H1 (cell line): ENCODE measurements at regions not wholly inside any gene's neighbourhood (a gene's known extent, or its start where the extent isn't known, plus 50 kb on each side); places are given as distances from the start of the nearest gene placed in this dataset.

Experiments
- CTCF ChIA-PET: fragments of 300-600 bp; sonication (Branson Sonifier 250); formaldehyde crosslinking; loops from one replicate; lab custom pipeline; 2021; ENCODE audit not compliant: partially characterized antibody; lab: Charles Lee
- POLR2A ChIA-PET: fragments of 300-600 bp; sonication (Branson Sonifier 250); formaldehyde crosslinking; loops from one replicate; lab custom pipeline; 2021; ENCODE audit warnings: inconsistent platforms; ENCODE audit not compliant: partially characterized antibody; lab: Charles Lee
- DNase-seq, 2 experiments: peaks; one replicate each; pipeline versions ENCODE4 v3.0.0 to v3.0.0-alpha.2; 2010 to 2022; ENCODE audit warnings: low spot score in 2 of 2, low read depth in 1 of 2, mixed read lengths in 1 of 2
- FAIRE-seq: peaks from 2 replicates; lab custom pipeline; 2011; peaks lifted over from hg19 to GRCh38; lab: Jason Lieb, UNC
- H2AFZ ChIP-seq: 2 replicates; pipeline ENCODE4 v1.8.1; 2012; ENCODE audit warnings: low read length, inconsistent platforms
- H2AK5ac ChIP-seq: 2 replicates; pipeline ENCODE4 v1.6.1; 2013; ENCODE audit warnings: low read depth, low read length
- H2BK120ac ChIP-seq: replicated peaks from 2 replicates; pipeline ENCODE3; 2013; ENCODE audit warnings: low read depth, low read length, inconsistent platforms
- H2BK12ac ChIP-seq: 2 replicates; pipeline ENCODE4 v1.6.1; 2013; ENCODE audit warnings: low read depth, low read length
- H2BK15ac ChIP-seq: 2 replicates; pipeline ENCODE4 v1.6.1; 2013; ENCODE audit warnings: low read length
- H2BK20ac ChIP-seq: 2 replicates; pipeline ENCODE4 v1.6.1; 2013; ENCODE audit warnings: low read length
- H2BK5ac ChIP-seq: 2 replicates; pipeline ENCODE4 v1.6.1; 2013; ENCODE audit warnings: low read depth, low read length
- H3K14ac ChIP-seq: 2 replicates; pipeline ENCODE4 v1.6.1; 2013; ENCODE audit warnings: inconsistent platforms; ENCODE audit not compliant: insufficient read length
- H3K18ac ChIP-seq: 2 replicates; pipeline ENCODE4 v1.6.1; 2013; ENCODE audit warnings: low read length; ENCODE audit errors: extremely low read depth
- H3K23ac ChIP-seq: 2 replicates; pipeline ENCODE4 v1.6.1; 2013; ENCODE audit warnings: inconsistent platforms; ENCODE audit not compliant: insufficient read length
- H3K23me2 ChIP-seq: 2 replicates; pipeline ENCODE4 v1.6.1; 2013; ENCODE audit warnings: low read depth, low read length
- H3K27ac ChIP-seq: 2 replicates; pipeline ENCODE4 v1.6.1; 2011; ENCODE audit warnings: low read depth, low read length, inconsistent platforms
- H3K27me3 ChIP-seq, 4 experiments: replicated peaks in 1 of 4; 1 replicate in 1 of 4; 2 replicates in 3 of 4; pipeline versions ENCODE4 v1.6.1 to v1.8.1; 2011 to 2013; ENCODE audit warnings: low read length in 3 of 4, mild to moderate bottlenecking in 3 of 4, inconsistent platforms in 2 of 4, mixed read lengths in 2 of 4, moderate library complexity in 1 of 4; ENCODE audit not compliant: control insufficient read depth in 3 of 4, insufficient read depth in 3 of 4; ENCODE audit errors: extremely low read depth in 1 of 4
- H3K36me3 ChIP-seq, 4 experiments: 2 replicates each; pipeline versions ENCODE4 v1.6.1 to v1.8.1; 2011 to 2013; ENCODE audit warnings: mild to moderate bottlenecking in 4 of 4, low read length in 3 of 4, moderate library complexity in 2 of 4, control low read depth in 1 of 4, inconsistent platforms in 1 of 4; ENCODE audit not compliant: insufficient read depth in 4 of 4, control insufficient read depth in 2 of 4
- H3K4ac ChIP-seq: replicated peaks from 2 replicates; pipeline ENCODE3; 2013; ENCODE audit warnings: low read length, low read depth, mixed read lengths, inconsistent platforms; ENCODE audit not compliant: insufficient read length
- H3K4me1 ChIP-seq, 4 experiments: replicated peaks in 1 of 4; 1 replicate in 1 of 4; 2 replicates in 3 of 4; pipeline versions ENCODE4 v1.6.1 to v1.8.1; 2011 to 2013; ENCODE audit warnings: low read length in 3 of 4, inconsistent platforms in 2 of 4, mixed read lengths in 1 of 4; ENCODE audit not compliant: insufficient read depth in 4 of 4, control insufficient read depth in 3 of 4
- H3K4me2 ChIP-seq, 2 experiments: 2 replicates each; pipeline versions ENCODE4 v1.6.1 to v1.8.1; 2011 to 2013; ENCODE audit warnings: low read depth in 2 of 2, low read length in 2 of 2, control low read depth in 1 of 2, inconsistent platforms in 1 of 2, mild to moderate bottlenecking in 1 of 2; ENCODE audit not compliant: insufficient read depth in 1 of 2
- H3K4me3 ChIP-seq, 4 experiments: fragments of 200-600, 300-600 bp in 1 of 4; sonication (generic), shearing (Covaris generic), sonication (Bioruptor Twin) in 1 of 4; 2 replicates each; pipeline versions ENCODE4 v1.5.1 to v1.8.1; 2011 to 2016; ENCODE audit warnings: low read length in 4 of 4, low read depth in 3 of 4, control low read depth in 2 of 4, inconsistent platforms in 2 of 4, mild to moderate bottlenecking in 2 of 4, mixed read lengths in 1 of 4, moderate library complexity in 1 of 4; ENCODE audit not compliant: insufficient read depth in 2 of 4; ENCODE audit errors: extremely low read depth in 1 of 4
- H3K56ac ChIP-seq: replicated peaks from 2 replicates; pipeline ENCODE3; 2013; ENCODE audit warnings: low read depth, mild to moderate bottlenecking, mixed read lengths, low read length, inconsistent platforms; ENCODE audit not compliant: insufficient read length
- H3K79me1 ChIP-seq: 2 replicates; pipeline ENCODE4 v1.6.1; 2013; ENCODE audit warnings: low read depth, low read length, control low read depth
- H3K79me2 ChIP-seq, 2 experiments: 2 replicates each; pipeline versions ENCODE4 v1.6.1 to v1.8.1; 2012 to 2013; ENCODE audit warnings: low read length in 2 of 2, mild to moderate bottlenecking in 2 of 2, inconsistent platforms in 1 of 2; ENCODE audit not compliant: insufficient read depth in 2 of 2, control insufficient read depth in 1 of 2
- H3K9ac ChIP-seq, 4 experiments: replicated peaks in 1 of 4; 1 replicate in 1 of 4; 2 replicates in 3 of 4; pipeline versions ENCODE4 v1.6.1 to v1.8.1; 2011 to 2013; ENCODE audit warnings: low read depth in 3 of 4, low read length in 3 of 4, control low read depth in 2 of 4, mild to moderate bottlenecking in 2 of 4, moderate library complexity in 2 of 4, inconsistent platforms in 1 of 4; ENCODE audit errors: extremely low read depth in 1 of 4
- H3K9me3 ChIP-seq, 2 experiments: 2 replicates each; pipeline versions ENCODE4 v1.6.1 to v1.8.1; 2012 to 2013; ENCODE audit warnings: mild to moderate bottlenecking in 2 of 2, moderate library complexity in 2 of 2, control low read depth in 1 of 2, inconsistent platforms in 1 of 2, low read depth in 1 of 2, low read length in 1 of 2, mixed read lengths in 1 of 2; ENCODE audit not compliant: insufficient read depth in 2 of 2
- H4K20me1 ChIP-seq, 2 experiments: replicated peaks in 1 of 2; 2 replicates each; pipeline versions ENCODE3 to v1.8.1; 2011 to 2013; ENCODE audit warnings: inconsistent platforms in 2 of 2, low read length in 2 of 2, mild to moderate bottlenecking in 1 of 2; ENCODE audit not compliant: insufficient read depth in 2 of 2, control insufficient read depth in 1 of 2
- H4K5ac ChIP-seq: 2 replicates; pipeline ENCODE4 v1.6.1; 2013; ENCODE audit warnings: low read length, low read depth, mixed read lengths, inconsistent platforms; ENCODE audit not compliant: insufficient read length
- H4K8ac ChIP-seq: 2 replicates; pipeline ENCODE4 v1.8.0; 2013; ENCODE audit warnings: mild to moderate bottlenecking, moderate library complexity, low read length, inconsistent platforms; ENCODE audit not compliant: insufficient read depth; ENCODE audit errors: extremely low read depth
- H4K91ac ChIP-seq: replicated peaks from 2 replicates; pipeline ENCODE3; 2013; ENCODE audit warnings: low read length, mixed read lengths, inconsistent platforms; ENCODE audit not compliant: insufficient read length
- ASH2L ChIP-seq: fragments of 200-600, 300-600 bp; sonication (generic); IDR thresholded peaks from one replicate; pipeline ENCODE4 v1.7.1; 2017; ENCODE audit warnings: low read length
- BCL11A ChIP-seq, 2 experiments: IDR thresholded peaks; one replicate each; pipeline ENCODE4 v1.6.1; 2011; ENCODE audit warnings: low read depth in 2 of 2, low read length in 2 of 2, mild to moderate bottlenecking in 2 of 2
- CTBP2 ChIP-seq: IDR thresholded peaks from 2 replicates; pipeline ENCODE4 v1.7.0; 2011; ENCODE audit warnings: borderline replicate concordance, mild to moderate bottlenecking, moderate library complexity, mixed read lengths, low read length; ENCODE audit not compliant: insufficient read depth, insufficient read length
- KDM4A ChIP-seq: IDR thresholded peaks from one replicate; pipeline ENCODE4 v1.7.1; 2012; ENCODE audit warnings: low read depth, mild to moderate bottlenecking, moderate library complexity, low read length, inconsistent platforms; ENCODE audit not compliant: severe bottlenecking
- PHF8 ChIP-seq: fragments of 200-600 bp; sonication (generic); conservative IDR thresholded peaks from 2 replicates; pipeline ENCODE4 v1.7.1; 2012; ENCODE audit warnings: low read depth, mild to moderate bottlenecking, inconsistent platforms, low read length, moderate library complexity
- RFX5 ChIP-seq: IDR thresholded peaks from 2 replicates; pipeline ENCODE4 v1.6.1; 2011; ENCODE audit warnings: low read depth, low read length, improper control_type of control experiment, borderline replicate concordance
- RXRA ChIP-seq: IDR thresholded peaks from 2 replicates; pipeline ENCODE4 v1.6.1; 2011; ENCODE audit warnings: low read depth, mild to moderate bottlenecking, low read length, moderate library complexity; ENCODE audit not compliant: insufficient read depth
- SP1 ChIP-seq: IDR thresholded peaks from 2 replicates; pipeline ENCODE4 v1.6.1; 2011; ENCODE audit warnings: low read depth, low read length
- SP2 ChIP-seq: IDR thresholded peaks from 2 replicates; pipeline ENCODE4 v1.6.1; 2012; ENCODE audit warnings: mild to moderate bottlenecking, low read length, inconsistent platforms
- TCF12 ChIP-seq: IDR thresholded peaks from 2 replicates; pipeline ENCODE4 v1.6.1; 2011; ENCODE audit warnings: low read depth, mild to moderate bottlenecking, low read length
- WGBS, 2 experiments: shearing (Covaris generic) in 1 of 2; methylation state at CpG; one replicate each; pipeline versions ENCODE4 v1.1.6 to v1.1.7; 2013 to 2015; ENCODE audit warnings: low lambda C conversion rate in 2 of 2, mixed read lengths in 2 of 2, inconsistent platforms in 1 of 2, low coverage in 1 of 2, missing lambda C conversion rate in 1 of 2; ENCODE audit not compliant: insufficient replicate concordance in 2 of 2, insufficient coverage in 1 of 2, insufficient read length in 1 of 2; ENCODE audit errors: extremely low coverage in 1 of 2, missing lambda C conversion rate in 1 of 2; 5-methylcytosine and 5-hydroxymethylcytosine counted together
- TF ChIP-seq, protein P1 (sequence below): IDR thresholded peaks from 2 replicates; pipeline ENCODE4 v1.6.1; 2012; ENCODE audit warnings: inconsistent platforms
- TF ChIP-seq, protein P2 (sequence below), 3 experiments: IDR thresholded peaks; 1 replicate in 2 of 3; 2 replicates in 1 of 3; pipeline versions ENCODE4 v1.5.1 to v1.6.1; 2011; ENCODE audit warnings: low read length in 3 of 3, mild to moderate bottlenecking in 3 of 3, inconsistent platforms in 2 of 3, low read depth in 1 of 3, moderate library complexity in 1 of 3; ENCODE audit not compliant: insufficient read depth in 1 of 3; ENCODE audit errors: control extremely low read depth in 1 of 3

DNA sequence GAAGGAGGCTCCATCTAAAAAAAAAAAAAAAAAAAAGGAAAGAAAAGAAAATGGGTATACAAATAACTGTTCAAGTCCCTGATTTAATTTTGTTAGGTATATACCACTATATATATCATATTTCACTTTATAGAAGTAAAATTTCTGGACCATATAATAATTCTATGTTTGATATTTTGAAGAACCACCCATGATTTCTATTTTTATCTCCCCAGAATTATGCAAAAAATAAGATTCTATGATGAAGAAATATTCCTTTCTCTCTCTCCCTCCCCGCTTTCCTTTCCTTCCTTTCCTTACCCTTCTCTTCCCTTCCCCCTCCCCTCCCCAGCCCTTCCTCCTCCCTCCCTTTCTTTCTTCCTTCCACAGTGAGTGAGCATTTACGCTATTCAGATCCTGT lies 337.5 kb upstream of the SPANXN4 start:
- Histone ChIP-seq H2AK5ac (no peak overlapping the region), H2AFZ (no peak overlapping the region), H3K4ac (no peak overlapping the region), H3K79me1 (no peaks in the 10 kb centered on the region), H4K5ac (no peak overlapping the region), H3K4me1 (peaks cover 0 to 5% (median 0%) of the 10 kb centered on the region in 4 experiments; a peak in 1 of 7 replicates), H3K9me3 (no peaks in the 10 kb centered on the region), H3K23ac (no peak overlapping the region), H3K36me3 (no peaks in the 10 kb centered on the region), H3K4me3 (no peak overlapping the region), H4K91ac (no peak overlapping the region), H4K8ac (no peak overlapping the region), H3K56ac (no peak overlapping the region), H3K9ac (no peak overlapping the region), H2BK20ac (no peak overlapping the region), H2BK5ac (no peak overlapping the region), H4K20me1 (no peaks in the 10 kb centered on the region), H2BK120ac (no peak overlapping the region), H3K18ac (no peak overlapping the region), H3K23me2 (no peaks in the 10 kb centered on the region), H3K4me2 (no peak overlapping the region), H3K14ac (no peak overlapping the region), H2BK12ac (no peak overlapping the region), H3K27ac (no peak overlapping the region), H3K27me3 (no peaks in the 10 kb centered on the region), H3K79me2 (no peaks in the 10 kb centered on the region), H2BK15ac (no peak overlapping the region)
- TF ChIP-seq RXRA (no peak), BCL11A (IDR thresholded peaks at IDR 0.05; ENCODE audit: low read depth in 2 of 2, low read length in 2 of 2) (no peak), KDM4A (no peak), ASH2L (no peak), CTBP2 (no peak), SP1 (no peak), SP2 (no peak), TCF12 (no peak), RFX5 (no peak), PHF8 (no peak)
- TF ChIP-seq, protein P1, sequence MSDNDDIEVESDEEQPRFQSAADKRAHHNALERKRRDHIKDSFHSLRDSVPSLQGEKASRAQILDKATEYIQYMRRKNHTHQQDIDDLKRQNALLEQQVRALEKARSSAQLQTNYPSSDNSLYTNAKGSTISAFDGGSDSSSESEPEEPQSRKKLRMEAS = no peak
- TF ChIP-seq, protein P2, sequence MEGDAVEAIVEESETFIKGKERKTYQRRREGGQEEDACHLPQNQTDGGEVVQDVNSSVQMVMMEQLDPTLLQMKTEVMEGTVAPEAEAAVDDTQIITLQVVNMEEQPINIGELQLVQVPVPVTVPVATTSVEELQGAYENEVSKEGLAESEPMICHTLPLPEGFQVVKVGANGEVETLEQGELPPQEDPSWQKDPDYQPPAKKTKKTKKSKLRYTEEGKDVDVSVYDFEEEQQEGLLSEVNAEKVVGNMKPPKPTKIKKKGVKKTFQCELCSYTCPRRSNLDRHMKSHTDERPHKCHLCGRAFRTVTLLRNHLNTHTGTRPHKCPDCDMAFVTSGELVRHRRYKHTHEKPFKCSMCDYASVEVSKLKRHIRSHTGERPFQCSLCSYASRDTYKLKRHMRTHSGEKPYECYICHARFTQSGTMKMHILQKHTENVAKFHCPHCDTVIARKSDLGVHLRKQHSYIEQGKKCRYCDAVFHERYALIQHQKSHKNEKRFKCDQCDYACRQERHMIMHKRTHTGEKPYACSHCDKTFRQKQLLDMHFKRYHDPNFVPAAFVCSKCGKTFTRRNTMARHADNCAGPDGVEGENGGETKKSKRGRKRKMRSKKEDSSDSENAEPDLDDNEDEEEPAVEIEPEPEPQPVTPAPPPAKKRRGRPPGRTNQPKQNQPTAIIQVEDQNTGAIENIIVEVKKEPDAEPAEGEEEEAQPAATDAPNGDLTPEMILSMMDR (IDR thresholded peaks at IDR 0.05; ENCODE audit: control extremely low read depth in 1 of 3, insufficient read depth in 1 of 3, low read depth in 1 of 3, low read length in 3 of 3) = no peak
- DNase-seq = no peak
- no CpG with 5 or more reads among the region's 2 CpGs for WGBS, 2 experiments
- CTCF ChIA-PET = no interaction called here
- POLR2A ChIA-PET = no interaction called here
- no peak for FAIRE-seq
